ENCODE measurements at regions not wholly inside any gene's neighbourhood (a gene's known extent, or its start where the extent isn't known, plus 50 kb on each side); places are given as distances from the start of the nearest gene placed in this dataset.

DNA sequence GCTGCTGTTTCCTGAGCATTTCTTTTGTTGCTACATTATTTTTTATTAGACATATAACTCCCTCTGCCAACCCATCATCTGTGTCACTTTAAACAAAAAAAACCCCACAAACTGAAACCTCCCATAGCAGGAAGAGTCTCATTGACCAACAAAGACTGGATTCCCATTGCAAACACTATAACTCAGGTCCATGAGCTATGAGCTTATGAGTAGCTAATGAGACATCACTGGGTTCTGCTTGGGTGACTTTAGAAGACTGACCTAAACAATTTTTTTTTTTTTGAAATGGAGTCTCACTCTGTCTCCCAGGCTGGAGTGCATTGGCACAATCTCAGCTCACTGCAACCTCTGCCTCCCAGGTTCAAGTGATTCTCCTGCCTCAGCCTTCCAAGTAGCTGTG is 212.8 kb downstream of the LTN1 start:
- ChIA-PET POLR2A (no interaction called here), CTCF (no interaction called here)
- TF ChIP-seq NFRKB (IDR thresholded peaks at IDR 0.05) (no peak), BHLHE40 (IDR thresholded peaks at IDR 0.05; ENCODE audit: borderline replicate concordance) (no peak), SUZ12 (IDR thresholded peaks at IDR 0.05) (no peak), ARNT (IDR thresholded peaks at IDR 0.05) (no peak), L3MBTL2 (conservative IDR thresholded peaks at IDR 0.05) (no peak), FOXM1 (IDR thresholded peaks at IDR 0.05; ENCODE audit: borderline replicate concordance) (no peak), PKNOX1 (IDR thresholded peaks at IDR 0.05) (no peak), HDGF (IDR thresholded peaks at IDR 0.05; ENCODE audit: borderline replicate concordance) (no peak), ZNF384 (IDR thresholded peaks at IDR 0.05) (no peak), TARDBP (IDR thresholded peaks at IDR 0.05) (no peak), FOXA1 (IDR thresholded peaks at IDR 0.05) (no peak), FOXK2 (IDR thresholded peaks at IDR 0.05) (no peak), ELF4 (IDR thresholded peaks at IDR 0.05) (no peak), LEF1 (IDR thresholded peaks at IDR 0.05; ENCODE audit: borderline replicate concordance) (no peak), SP1 (IDR thresholded peaks at IDR 0.05) (no peak), CTBP1 (IDR thresholded peaks at IDR 0.05; ENCODE audit: borderline replicate concordance) (no peak)
- no peak for DNase-seq (ENCODE audit: extremely low spot score)

DNA sequence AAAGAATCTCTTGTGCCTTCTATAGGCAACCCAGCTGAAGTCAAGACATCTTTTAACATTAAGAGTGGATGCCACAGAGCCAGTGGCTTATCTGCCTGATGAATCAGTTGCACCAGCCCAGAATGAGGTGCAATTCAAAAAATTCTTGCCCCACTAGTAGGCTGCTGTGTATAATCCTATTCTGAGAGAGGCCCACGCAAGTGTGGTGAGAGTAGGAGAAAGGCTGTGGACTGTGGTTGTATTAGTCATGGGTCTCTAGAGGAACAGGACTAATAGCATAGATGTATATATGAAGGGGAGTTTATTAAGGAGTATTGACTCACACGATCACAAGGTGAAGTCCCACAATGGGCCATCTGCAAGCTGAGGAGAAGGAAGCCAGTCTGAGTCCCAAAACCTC is 216.4 kb downstream of the LTN1 start:
- POLR2A ChIA-PET: no interaction called here
- no peak for DNase-seq (ENCODE audit: extremely low spot score)
- CTCF ChIA-PET: no interaction called here
- TF ChIP-seq PKNOX1 (IDR thresholded peaks at IDR 0.05) (no peak), SP1 (IDR thresholded peaks at IDR 0.05) (no peak), L3MBTL2 (conservative IDR thresholded peaks at IDR 0.05) (no peak), ELF4 (IDR thresholded peaks at IDR 0.05) (no peak), FOXK2 (IDR thresholded peaks at IDR 0.05) (no peak), FOXA1 (IDR thresholded peaks at IDR 0.05) (no peak), LEF1 (IDR thresholded peaks at IDR 0.05; ENCODE audit: borderline replicate concordance) (no peak), CTBP1 (IDR thresholded peaks at IDR 0.05; ENCODE audit: borderline replicate concordance) (no peak), FOXM1 (IDR thresholded peaks at IDR 0.05; ENCODE audit: borderline replicate concordance) (no peak), ARNT (IDR thresholded peaks at IDR 0.05) (no peak), SUZ12 (IDR thresholded peaks at IDR 0.05) (no peak)

DNA sequence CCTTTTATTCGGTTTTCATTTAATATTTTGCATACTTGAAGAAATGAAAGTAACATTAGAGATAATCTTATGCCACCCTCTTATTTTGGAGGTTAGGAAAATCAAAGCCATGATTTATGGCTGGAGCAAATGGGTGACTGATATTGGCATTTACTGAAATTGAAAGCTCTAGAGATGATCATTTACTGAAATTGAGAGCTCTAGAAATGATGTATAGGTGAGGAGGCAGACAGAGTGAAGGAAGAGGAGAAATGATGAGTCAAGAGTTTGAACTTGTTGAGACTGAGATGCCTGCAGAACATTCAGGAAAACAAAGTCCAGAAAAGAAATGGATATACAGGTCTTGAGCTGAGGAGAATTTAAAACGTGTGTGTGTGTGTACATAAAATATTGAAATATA is 217.6 kb downstream of the LTN1 start:
- ChIA-PET POLR2A (no interaction called here), CTCF (no interaction called here)
- no peak for TF ChIP-seq FOXM1 (IDR thresholded peaks at IDR 0.05; ENCODE audit: borderline replicate concordance)
- TF ChIP-seq ARNT (IDR thresholded peaks at IDR 0.05): no peak
- TF ChIP-seq BHLHE40 (IDR thresholded peaks at IDR 0.05; ENCODE audit: borderline replicate concordance): no peak
- TF ChIP-seq TARDBP (IDR thresholded peaks at IDR 0.05): no peak
- no peak for TF ChIP-seq HDGF (IDR thresholded peaks at IDR 0.05; ENCODE audit: borderline replicate concordance)
- no peak for TF ChIP-seq NFRKB (IDR thresholded peaks at IDR 0.05)
- TF ChIP-seq L3MBTL2 (conservative IDR thresholded peaks at IDR 0.05): no peak
- no peak for DNase-seq (ENCODE audit: extremely low spot score)

DNA sequence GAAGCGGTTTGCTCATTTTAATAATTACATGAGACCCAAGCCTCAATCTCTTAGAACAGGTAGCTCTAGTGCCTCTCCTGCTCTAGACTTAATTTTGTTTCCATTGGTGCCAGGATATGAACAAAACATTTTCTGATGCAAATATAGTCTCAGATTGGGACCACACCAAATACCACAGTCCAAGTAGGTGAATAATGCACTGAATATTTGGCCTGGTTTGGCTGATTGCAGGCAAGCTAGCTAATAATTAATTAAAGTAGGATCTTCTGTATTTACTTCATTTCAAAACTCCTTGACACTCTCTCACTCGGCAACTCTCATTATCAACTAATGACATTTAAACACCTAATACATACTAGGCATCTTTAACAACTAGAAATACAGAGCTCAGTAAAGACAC is 219.6 kb downstream of the LTN1 start:
- no peak for TF ChIP-seq SP1 (IDR thresholded peaks at IDR 0.05)
- TF ChIP-seq FOXK2 (IDR thresholded peaks at IDR 0.05): no peak
- no peak for TF ChIP-seq L3MBTL2 (conservative IDR thresholded peaks at IDR 0.05)
- no peak for TF ChIP-seq SUZ12 (IDR thresholded peaks at IDR 0.05)
- no peak for TF ChIP-seq FOXM1 (IDR thresholded peaks at IDR 0.05; ENCODE audit: borderline replicate concordance)
- no peak for TF ChIP-seq NFRKB (IDR thresholded peaks at IDR 0.05)
- TF ChIP-seq ARNT (IDR thresholded peaks at IDR 0.05): no peak
- TF ChIP-seq BHLHE40 (IDR thresholded peaks at IDR 0.05; ENCODE audit: borderline replicate concordance): no peak
- no peak for TF ChIP-seq CTBP1 (IDR thresholded peaks at IDR 0.05; ENCODE audit: borderline replicate concordance)
- TF ChIP-seq LEF1 (IDR thresholded peaks at IDR 0.05; ENCODE audit: borderline replicate concordance): no peak
- no peak for TF ChIP-seq PKNOX1 (IDR thresholded peaks at IDR 0.05)
- no peak for TF ChIP-seq ZNF384 (IDR thresholded peaks at IDR 0.05)
- TF ChIP-seq ELF4 (IDR thresholded peaks at IDR 0.05): no peak
- TF ChIP-seq HDGF (IDR thresholded peaks at IDR 0.05; ENCODE audit: borderline replicate concordance): no peak
- no peak for TF ChIP-seq TARDBP (IDR thresholded peaks at IDR 0.05)
- TF ChIP-seq FOXA1 (IDR thresholded peaks at IDR 0.05): no peak
- CTCF ChIA-PET: no interaction called here
- no peak for DNase-seq (ENCODE audit: extremely low spot score)
- POLR2A ChIA-PET: no interaction called here

GRCh38 chr21:28771790-28772501 is 220.7 kb downstream of the LTN1 start:
- DNase-seq (ENCODE audit: extremely low spot score): no peak
- TF ChIP-seq FOXA1 (IDR thresholded peaks at IDR 0.05) (no peak), ARNT (IDR thresholded peaks at IDR 0.05) (no peak), FOXK2 (IDR thresholded peaks at IDR 0.05) (no peak), SP1 (IDR thresholded peaks at IDR 0.05) (no peak), LEF1 (IDR thresholded peaks at IDR 0.05; ENCODE audit: borderline replicate concordance) (no peak), BHLHE40 (IDR thresholded peaks at IDR 0.05; ENCODE audit: borderline replicate concordance) (no peak), TARDBP (IDR thresholded peaks at IDR 0.05) (no peak), NFRKB (IDR thresholded peaks at IDR 0.05) (no peak), ELF4 (IDR thresholded peaks at IDR 0.05) (no peak), FOXM1 (IDR thresholded peaks at IDR 0.05; ENCODE audit: borderline replicate concordance) (no peak), ZNF384 (IDR thresholded peaks at IDR 0.05) (no peak)
- POLR2A ChIA-PET: no interaction called here
- CTCF ChIA-PET: no interaction called here

All from HEK293T (cell line).